Keratinocyte (primary cell): ENCODE measurements at regions not wholly inside any gene's neighbourhood (a gene's known extent, or its start where the extent isn't known, plus 50 kb on each side); places are given as distances from the start of the nearest gene placed in this dataset.

Experiments used
- DNase-seq: peaks from one replicate; pipeline ENCODE4 v3.0.0-alpha.2; 2011; ENCODE audit warnings: low read depth, missing footprints, low spot score
- FAIRE-seq: peaks from 2 replicates; lab custom pipeline; 2011; peaks lifted over from hg19 to GRCh38; lab: Jason Lieb, UNC
- H2AFZ ChIP-seq: 2 replicates; pipeline ENCODE4 v1.6.0; 2012; ENCODE audit warnings: low read length, control low read depth, inconsistent platforms; ENCODE audit not compliant: control insufficient read depth
- H3K27ac ChIP-seq: 2 replicates; pipeline ENCODE4 v1.5.1; 2011; ENCODE audit warnings: low read length; ENCODE audit not compliant: control insufficient read depth, insufficient read depth
- H3K27me3 ChIP-seq: 3 replicates; pipeline ENCODE4 v1.6.0; 2011; ENCODE audit warnings: low read length; ENCODE audit not compliant: control insufficient read depth, insufficient read depth; ENCODE audit errors: extremely low read depth
- H3K36me3 ChIP-seq, 2 experiments: 2 replicates in 1 of 2; 3 replicates in 1 of 2; pipeline ENCODE4 v1.5.1; 2011; ENCODE audit warnings: low read length in 2 of 2, mild to moderate bottlenecking in 1 of 2; ENCODE audit not compliant: control insufficient read depth in 2 of 2, insufficient read depth in 2 of 2; ENCODE audit errors: extremely low read depth in 1 of 2
- H3K4me1 ChIP-seq: 3 replicates; pipeline ENCODE4 v1.5.1; 2011; ENCODE audit warnings: low read length; ENCODE audit not compliant: control insufficient read depth, insufficient read depth; ENCODE audit errors: extremely low read depth
- H3K4me2 ChIP-seq: 3 replicates; pipeline ENCODE4 v1.6.0; 2011; ENCODE audit warnings: low read depth, low read length; ENCODE audit not compliant: control insufficient read depth, insufficient read depth; ENCODE audit errors: extremely low read depth
- H3K4me3 ChIP-seq, 3 experiments: fragments of 200-600 bp in 1 of 3; sonication (generic) in 1 of 3; 2 replicates in 2 of 3; 3 replicates in 1 of 3; pipeline ENCODE4 v1.5.1; 2011 to 2016; ENCODE audit warnings: low read length in 3 of 3, mild to moderate bottlenecking in 3 of 3, control low read depth in 2 of 3, inconsistent platforms in 1 of 3, low read depth in 1 of 3, mixed read lengths in 1 of 3, mixed run types in 1 of 3, moderate library complexity in 1 of 3; ENCODE audit not compliant: control insufficient read depth in 2 of 3, insufficient read depth in 2 of 3; ENCODE audit errors: extremely low read depth in 1 of 3
- H3K79me2 ChIP-seq: 2 replicates; pipeline ENCODE4 v1.6.0; 2012; ENCODE audit warnings: low read length; ENCODE audit not compliant: control insufficient read depth, insufficient read depth
- H3K9ac ChIP-seq: 3 replicates; pipeline ENCODE4 v1.6.0; 2011; ENCODE audit warnings: low read length; ENCODE audit not compliant: control insufficient read depth, insufficient read depth; ENCODE audit errors: extremely low read depth
- H3K9me1 ChIP-seq: 3 replicates; pipeline ENCODE4 v1.6.0; 2011; ENCODE audit warnings: low read length; ENCODE audit not compliant: control insufficient read depth, insufficient read depth; ENCODE audit errors: extremely low read depth
- H3K9me3 ChIP-seq: 2 replicates; pipeline ENCODE4 v1.5.1; 2012; ENCODE audit warnings: low read depth, low read length; ENCODE audit not compliant: control insufficient read depth
- H4K20me1 ChIP-seq: 3 replicates; pipeline ENCODE4 v1.6.0; 2011; ENCODE audit warnings: low read length; ENCODE audit not compliant: control insufficient read depth, insufficient read depth; ENCODE audit errors: extremely low read depth
- EZH2 ChIP-seq: IDR thresholded peaks from one replicate; pipeline ENCODE4 v1.6.1; 2012; ENCODE audit warnings: inconsistent platforms, mild to moderate bottlenecking, low read length, moderate library complexity
- dilution Hi-C: fragments of 300-500 bp; cut with MboI; formaldehyde crosslinking; loops from one replicate; pipeline ENCODE4 v1.7.0; 2020; ENCODE audit warnings: low sequenced_read_pairs; ENCODE audit not compliant: extremely low pct_ligation_motif_present
- TF ChIP-seq, protein P1 (sequence below), 3 experiments: IDR thresholded peaks in 1 of 3; conservative IDR thresholded peaks in 1 of 3; optimal IDR thresholded peaks in 1 of 3; 2 replicates in 2 of 3; 3 replicates in 1 of 3; pipeline versions ENCODE3 to v1.5.1; 2011; ENCODE audit warnings: low read length in 3 of 3, mild to moderate bottlenecking in 3 of 3, moderate library complexity in 2 of 3, control low read depth in 1 of 3, inconsistent platforms in 1 of 3; ENCODE audit not compliant: insufficient read depth in 2 of 3; ENCODE audit errors: extremely low read depth in 1 of 3

DNA sequence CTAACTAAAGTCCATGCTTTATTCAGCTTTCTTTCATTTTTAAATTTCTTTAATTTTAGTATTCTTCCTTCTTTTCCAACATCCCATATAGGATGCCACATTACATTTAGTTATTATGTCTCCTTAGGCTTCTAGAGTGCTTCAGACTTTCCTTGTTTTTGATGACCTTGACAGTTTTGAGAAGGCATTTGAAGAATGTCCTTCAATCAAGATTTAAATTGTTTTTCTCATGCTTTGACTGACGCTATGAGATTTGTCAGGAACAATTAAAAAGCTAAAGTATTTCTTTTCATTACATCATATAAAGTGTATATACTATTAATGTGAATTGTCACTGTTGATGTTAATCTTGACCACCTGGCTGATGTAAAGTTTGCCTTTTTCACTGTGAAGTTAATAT, 173.7 kb upstream of the LYPLAL1 start:
- dilution Hi-C loops: no loop called here
- FAIRE-seq: no peak

GRCh38 chr1:219000631-219001030, 173.0 kb upstream of the LYPLAL1 start:
- H3K27me3 ChIP-seq: no peaks in the 10 kb centered on the region
- DNase-seq (no peak), FAIRE-seq (no peak)
- H4K20me1 ChIP-seq: no peaks in the 10 kb centered on the region
- H2AFZ ChIP-seq: no peak overlapping the region
- H3K9ac ChIP-seq: no peak overlapping the region
- TF ChIP-seq EZH2: no peak
- TF ChIP-seq, protein P1, sequence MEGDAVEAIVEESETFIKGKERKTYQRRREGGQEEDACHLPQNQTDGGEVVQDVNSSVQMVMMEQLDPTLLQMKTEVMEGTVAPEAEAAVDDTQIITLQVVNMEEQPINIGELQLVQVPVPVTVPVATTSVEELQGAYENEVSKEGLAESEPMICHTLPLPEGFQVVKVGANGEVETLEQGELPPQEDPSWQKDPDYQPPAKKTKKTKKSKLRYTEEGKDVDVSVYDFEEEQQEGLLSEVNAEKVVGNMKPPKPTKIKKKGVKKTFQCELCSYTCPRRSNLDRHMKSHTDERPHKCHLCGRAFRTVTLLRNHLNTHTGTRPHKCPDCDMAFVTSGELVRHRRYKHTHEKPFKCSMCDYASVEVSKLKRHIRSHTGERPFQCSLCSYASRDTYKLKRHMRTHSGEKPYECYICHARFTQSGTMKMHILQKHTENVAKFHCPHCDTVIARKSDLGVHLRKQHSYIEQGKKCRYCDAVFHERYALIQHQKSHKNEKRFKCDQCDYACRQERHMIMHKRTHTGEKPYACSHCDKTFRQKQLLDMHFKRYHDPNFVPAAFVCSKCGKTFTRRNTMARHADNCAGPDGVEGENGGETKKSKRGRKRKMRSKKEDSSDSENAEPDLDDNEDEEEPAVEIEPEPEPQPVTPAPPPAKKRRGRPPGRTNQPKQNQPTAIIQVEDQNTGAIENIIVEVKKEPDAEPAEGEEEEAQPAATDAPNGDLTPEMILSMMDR (optimal IDR thresholded peaks at IDR 0.05 in 1 of 3, IDR thresholded peaks at IDR 0.05 in 1 of 3, conservative IDR thresholded peaks at IDR 0.05 in 1 of 3; ENCODE audit: extremely low read depth in 1 of 3, insufficient read depth in 2 of 3, low read length in 3 of 3): no peak
- dilution Hi-C loops: no loop called here
- no peak overlapping the region for H3K4me3 ChIP-seq
- no peaks in the 10 kb centered on the region for H3K79me2 ChIP-seq
- H3K27ac ChIP-seq: no peak overlapping the region
- no peaks in the 10 kb centered on the region for H3K9me3 ChIP-seq
- no peaks in the 10 kb centered on the region for H3K4me1 ChIP-seq
- H3K9me1 ChIP-seq: no peaks in the 10 kb centered on the region
- no peaks in the 10 kb centered on the region for H3K36me3 ChIP-seq
- H3K4me2 ChIP-seq: no peak overlapping the region

More for the DNA sequence above, 173.7 kb upstream of the LYPLAL1 start:
- H3K4me3 ChIP-seq: no peak overlapping the region
- H2AFZ ChIP-seq: no peak overlapping the region
- no peak overlapping the region for H3K27ac ChIP-seq
- H3K36me3 ChIP-seq: no peaks in the 10 kb centered on the region
- no peaks in the 10 kb centered on the region for H3K27me3 ChIP-seq
- no peaks in the 10 kb centered on the region for H4K20me1 ChIP-seq
- H3K4me2 ChIP-seq: no peak overlapping the region
- no peak for TF ChIP-seq EZH2
- TF ChIP-seq, protein P1 (optimal IDR thresholded peaks at IDR 0.05 in 1 of 3, IDR thresholded peaks at IDR 0.05 in 1 of 3, conservative IDR thresholded peaks at IDR 0.05 in 1 of 3; ENCODE audit: extremely low read depth in 1 of 3, insufficient read depth in 2 of 3, low read length in 3 of 3): no peak
- H3K9me1 ChIP-seq: no peaks in the 10 kb centered on the region
- no peak overlapping the region for H3K9ac ChIP-seq
- H3K79me2 ChIP-seq: no peaks in the 10 kb centered on the region
- H3K4me1 ChIP-seq: no peaks in the 10 kb centered on the region
- no peaks in the 10 kb centered on the region for H3K9me3 ChIP-seq
- no peak for DNase-seq
